NCI-H82 treated with DMSO at 0.1 percent for 48 hours (cell line): ENCODE measurements at regions not wholly inside any gene's neighbourhood (a gene's known extent, or its start where the extent isn't known, plus 50 kb on each side); places are given as distances from the start of the nearest gene placed in this dataset.
A peak's percentile ranks its signal among the peaks of the same experiment; 100 is the strongest.

Experiments
- DNase-seq: peaks from one replicate; lab custom pipeline; 2025; ENCODE audit not compliant: unreplicated experiment; lab: John Stamatoyannopoulos, UW

DNA sequence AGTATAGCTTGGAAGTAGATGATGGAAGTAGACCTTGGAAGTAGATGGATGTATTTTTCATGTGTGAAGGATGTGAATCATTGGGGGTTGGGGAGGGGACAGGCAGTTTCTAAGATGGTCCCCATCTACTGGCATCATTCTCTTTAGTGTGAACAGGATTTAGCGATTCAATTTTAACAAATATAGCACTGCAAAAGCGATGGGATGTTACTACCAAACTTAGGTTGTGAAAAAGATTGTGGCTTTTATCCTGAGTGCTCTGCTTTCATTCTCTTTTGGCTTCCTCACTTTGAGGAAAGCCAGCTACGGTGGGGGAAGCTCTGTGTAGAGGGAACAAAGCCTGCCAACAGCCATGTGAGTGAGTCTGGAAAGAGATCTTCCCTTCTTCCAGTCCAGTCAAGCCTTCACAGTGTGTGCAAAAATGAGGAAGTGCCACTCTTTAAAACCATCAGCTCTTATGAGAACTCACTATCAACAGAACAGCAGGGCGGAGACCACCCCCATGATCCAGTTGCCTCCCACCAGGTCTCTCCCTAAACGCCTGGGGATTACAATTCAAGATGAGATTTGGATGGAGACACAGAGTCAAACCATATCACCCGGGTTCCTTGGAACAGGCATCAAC lies 441.4 kb downstream of the SH3GL2 start:
- DNase-seq: no peak

DNA sequence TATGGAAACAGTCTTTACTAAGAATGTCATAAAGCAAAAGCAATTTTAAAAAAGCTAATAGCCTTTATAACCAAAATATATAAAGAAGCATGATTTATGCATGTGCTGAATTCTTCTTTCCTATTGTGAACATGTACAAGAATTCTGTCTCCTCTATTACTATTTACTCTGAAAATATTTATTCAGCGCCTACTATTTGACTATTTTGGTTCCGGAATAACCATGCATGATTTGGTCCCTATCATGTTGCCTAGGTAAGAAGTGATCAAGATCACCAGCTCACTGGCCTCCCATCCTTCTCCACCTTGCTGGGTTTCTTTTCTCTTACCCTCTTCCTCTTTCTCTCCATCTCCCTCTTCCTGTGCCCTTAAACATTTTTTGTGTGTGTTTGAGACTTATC lies 443.8 kb downstream of the SH3GL2 start:
- DNase-seq: no peak

DNA sequence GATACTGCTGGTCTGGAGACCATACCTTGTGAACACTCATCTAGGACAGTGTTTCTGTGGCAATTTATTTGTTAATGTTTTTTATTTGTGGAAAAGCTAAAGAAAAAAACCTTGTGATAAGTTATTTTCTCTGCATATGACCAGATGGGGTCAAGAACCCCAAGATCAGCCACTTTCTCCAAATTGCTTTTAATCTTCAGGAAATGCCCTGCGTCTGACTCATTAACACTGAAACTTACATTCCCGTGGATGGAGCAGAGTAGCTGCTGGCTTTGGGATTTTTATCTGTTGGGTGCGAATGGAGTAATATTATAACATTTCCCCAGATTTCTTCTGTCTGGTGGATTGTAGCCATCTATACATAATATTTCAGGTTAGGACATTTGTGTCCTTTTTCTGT lies 444.5 kb downstream of the SH3GL2 start:
- DNase-seq: no peak

DNA sequence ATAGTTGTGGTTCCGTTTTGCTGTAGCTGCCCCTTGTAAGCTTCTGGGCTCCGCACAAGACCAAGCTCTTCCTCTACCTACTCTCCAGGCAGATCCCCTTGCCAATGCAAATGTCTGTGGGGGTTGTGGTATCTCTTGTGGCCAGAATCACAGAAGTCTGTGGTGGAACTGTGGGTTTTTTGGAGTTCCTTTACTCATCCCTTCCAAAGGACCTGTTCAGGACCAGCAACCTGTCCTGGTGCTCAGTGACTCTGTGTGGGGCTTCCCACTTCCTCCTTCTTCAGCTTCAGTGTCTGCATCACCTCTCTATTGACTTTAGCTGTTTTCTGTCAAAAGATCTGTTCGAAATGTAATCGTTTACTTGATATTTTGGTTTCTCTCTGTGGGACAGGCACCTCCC lies 441.3 kb upstream of the ADAMTSL1 start:
- no peak for DNase-seq

GRCh38 chr9:18036422-18037187 lies 437.3 kb upstream of the ADAMTSL1 start:
- peak; percentile 65 for DNase-seq

GRCh38 chr9:18037981-18038380 lies 436.0 kb upstream of the ADAMTSL1 start:
- no peak for DNase-seq

DNA sequence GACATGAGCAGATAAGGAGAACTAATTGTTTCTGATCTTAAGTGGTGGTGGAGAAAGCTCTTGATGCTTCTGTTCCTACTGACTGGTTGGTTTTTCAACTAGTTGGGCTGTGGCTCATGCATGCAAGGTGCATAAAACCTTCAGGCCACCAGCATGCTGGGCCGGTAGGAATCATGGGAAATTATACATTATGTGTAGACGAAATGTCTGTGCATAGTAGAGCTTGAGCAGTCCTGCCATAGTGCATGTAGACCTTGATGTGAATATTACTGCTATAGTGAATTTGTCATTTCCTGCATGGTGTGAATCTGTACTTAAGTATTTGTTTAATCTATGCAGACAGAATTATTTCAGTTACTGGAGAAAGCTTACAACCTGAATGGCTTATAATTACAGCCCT lies 433.6 kb upstream of the ADAMTSL1 start:
- no peak for DNase-seq

GRCh38 chr9:18043978-18044377 lies 430.0 kb upstream of the ADAMTSL1 start:
- DNase-seq: no peak

DNA sequence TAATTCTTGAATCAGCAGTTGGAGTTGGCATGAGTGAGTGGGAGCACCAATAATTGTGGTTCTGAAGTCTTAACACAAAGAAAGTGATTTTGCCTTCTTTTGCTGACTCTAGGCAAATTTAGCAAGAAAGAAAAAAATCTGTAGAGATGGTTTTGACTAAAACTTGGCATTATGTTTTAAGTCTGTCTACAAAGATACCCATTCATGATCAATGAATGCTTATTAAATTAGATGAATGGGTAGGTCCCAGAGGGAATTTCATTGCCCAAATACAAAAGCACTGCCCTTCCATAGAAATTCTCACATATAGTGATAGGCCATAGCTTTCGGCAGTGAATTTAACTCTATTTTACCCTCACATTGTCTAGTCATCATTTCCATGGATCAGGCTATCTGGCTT lies 428.6 kb upstream of the ADAMTSL1 start:
- DNase-seq: no peak

- no peak for DNase-seq
Measured at GRCh38 chr9:18046068-18046467, 427.9 kb upstream of the ADAMTSL1 start.

DNA sequence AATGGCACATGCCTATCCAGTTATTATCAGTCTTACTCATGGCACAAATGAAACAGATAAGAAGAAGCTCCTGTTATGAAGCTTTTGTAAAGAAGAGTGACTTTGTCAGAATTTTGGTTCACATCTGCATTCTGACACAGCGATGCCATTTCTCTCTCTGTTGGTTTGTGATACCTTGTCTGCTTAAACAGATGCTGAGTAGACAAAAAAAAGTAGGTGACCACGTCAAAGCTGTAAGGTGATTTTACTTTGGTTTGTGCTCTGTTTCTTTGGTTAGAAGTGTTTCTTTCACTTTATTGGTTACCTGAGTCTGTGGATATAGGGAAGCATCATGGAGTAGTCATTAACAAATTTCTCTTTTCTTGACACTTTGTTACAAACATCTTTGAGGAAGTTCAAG lies 422.3 kb upstream of the ADAMTSL1 start:
- DNase-seq: no peak

DNA sequence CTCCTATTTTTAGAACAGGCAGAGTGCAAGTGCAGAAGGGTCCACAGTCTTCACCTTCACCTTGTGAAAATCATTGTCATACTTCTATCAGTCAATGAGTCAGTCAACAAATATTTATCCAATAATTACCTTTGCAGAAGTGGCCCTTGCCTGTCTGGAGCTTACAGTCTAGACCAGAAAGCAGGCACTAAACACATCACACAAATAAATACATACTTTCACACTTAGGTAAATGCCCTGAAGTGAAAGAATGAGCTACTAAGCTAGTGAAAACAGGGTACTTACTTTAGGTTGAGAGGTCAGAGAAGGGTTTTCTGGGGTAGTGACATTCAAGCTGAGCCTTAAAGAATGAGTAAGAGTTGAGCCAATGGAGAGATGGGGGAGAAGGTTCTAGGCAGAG lies 421.9 kb upstream of the ADAMTSL1 start:
- DNase-seq: no peak

- no peak for DNase-seq
Measured at GRCh38 chr9:18056269-18056992, 417.5 kb upstream of the ADAMTSL1 start.

DNA sequence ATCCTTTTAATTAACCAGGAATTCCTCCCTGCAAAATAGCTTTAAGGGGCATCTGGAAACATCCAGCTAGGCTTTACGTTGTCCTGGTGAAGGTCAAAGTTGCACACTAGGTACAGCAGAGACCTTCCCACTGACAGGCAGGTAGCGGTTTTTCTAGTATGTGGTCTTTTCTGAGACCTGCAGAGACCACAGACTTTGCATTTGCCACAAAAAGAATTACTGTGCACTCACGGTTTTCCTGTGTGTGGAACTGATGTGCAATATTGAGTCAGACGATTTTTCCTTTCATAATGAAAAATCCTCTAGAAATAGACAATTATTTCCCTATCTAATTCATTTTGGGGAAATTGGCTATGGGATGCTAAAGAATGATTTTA lies 417.0 kb upstream of the ADAMTSL1 start:
- DNase-seq: no peak

DNA sequence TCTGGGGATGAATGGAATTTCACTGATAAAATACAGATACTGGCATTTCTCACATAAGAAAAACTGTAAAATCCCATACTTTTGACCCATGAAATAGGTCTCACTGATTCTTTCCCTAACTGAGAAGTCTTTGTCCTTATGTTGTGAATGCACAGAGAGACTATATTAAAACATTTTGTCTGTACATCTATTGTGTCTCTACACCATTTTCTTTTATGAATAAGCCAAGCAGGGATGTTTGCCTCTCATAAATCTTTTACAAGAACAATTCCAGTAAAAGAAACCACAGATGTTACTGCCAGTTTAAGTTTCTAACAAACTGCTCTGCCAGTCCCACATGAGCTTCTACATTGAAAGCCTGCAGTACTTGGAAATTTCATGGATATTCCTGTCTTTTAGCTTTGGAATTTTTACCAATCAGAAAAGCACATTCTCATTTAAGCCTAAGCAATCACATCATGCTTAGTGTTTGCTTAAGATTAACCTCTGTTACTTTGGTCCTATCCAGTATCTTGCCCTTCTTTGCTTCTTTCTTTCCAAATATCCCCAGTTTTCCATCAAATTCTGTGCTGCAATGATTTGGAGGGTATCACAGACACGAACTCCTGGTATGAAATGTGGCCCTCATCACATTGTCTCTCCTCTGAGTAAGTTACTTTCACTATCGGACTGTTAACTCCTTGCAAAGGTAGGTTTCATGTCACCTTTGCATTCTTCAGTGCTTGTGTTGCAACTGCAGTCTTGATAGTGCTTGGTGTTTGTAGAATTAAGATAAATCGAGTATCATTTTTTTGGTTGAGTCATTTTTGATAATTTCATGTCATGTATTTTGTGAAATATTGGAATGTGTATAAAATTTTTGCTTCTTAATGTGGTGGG lies 415.1 kb upstream of the ADAMTSL1 start:
- DNase-seq: no peak

GRCh38 chr9:18059447-18059846 lies 414.5 kb upstream of the ADAMTSL1 start:
- no peak for DNase-seq

DNA sequence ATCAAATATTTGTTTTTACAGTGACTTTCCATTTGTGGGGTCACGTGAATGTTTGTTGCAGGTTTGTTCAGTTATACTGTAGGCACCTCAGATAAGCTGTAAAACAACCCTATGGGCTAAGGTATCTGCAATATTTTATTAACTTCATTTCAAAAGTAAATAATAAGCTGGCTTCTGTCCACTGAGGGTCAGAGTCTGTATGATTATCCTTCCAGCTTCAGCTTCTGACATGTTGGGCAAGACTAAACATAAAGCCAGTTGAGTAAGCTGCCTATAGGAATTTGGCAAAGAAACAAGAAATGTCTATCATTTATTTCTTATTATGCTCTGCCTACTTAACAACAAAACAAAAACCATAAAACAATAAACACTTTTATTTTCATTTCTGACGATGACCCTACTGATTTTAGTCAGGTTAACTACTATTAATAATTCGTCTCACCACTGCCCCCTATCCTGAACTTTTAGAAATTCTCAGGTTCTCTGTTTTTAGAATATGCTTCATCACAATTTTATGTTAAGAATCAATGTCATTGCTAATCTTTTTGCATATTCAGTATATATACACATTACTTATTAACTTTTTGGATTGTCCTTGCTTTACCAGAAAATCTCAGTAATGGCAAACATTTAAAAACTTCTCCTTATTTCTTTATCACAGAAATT lies 413.6 kb upstream of the ADAMTSL1 start:
- DNase-seq: no peak

GRCh38 chr9:18061332-18061731 lies 412.6 kb upstream of the ADAMTSL1 start:
- no peak for DNase-seq

DNA sequence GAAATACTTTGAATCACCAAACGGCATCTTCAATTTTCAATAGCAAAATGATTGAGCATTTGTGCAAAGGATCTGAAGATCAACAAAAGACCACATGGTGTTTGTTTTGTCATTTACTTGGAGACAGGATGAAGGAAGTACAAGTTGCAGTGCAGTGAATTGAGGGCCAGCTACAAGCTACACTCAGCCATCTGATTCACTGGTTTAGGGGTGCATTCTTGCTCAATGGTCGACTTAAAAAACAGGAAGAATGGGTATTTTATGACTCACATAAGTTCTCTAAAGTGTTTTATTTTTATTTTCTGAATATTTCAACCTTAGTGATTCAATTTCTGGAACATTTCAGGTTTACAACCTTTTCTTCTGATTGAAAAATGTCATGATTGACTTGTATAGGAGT lies 412.1 kb upstream of the ADAMTSL1 start:
- no peak for DNase-seq

DNA sequence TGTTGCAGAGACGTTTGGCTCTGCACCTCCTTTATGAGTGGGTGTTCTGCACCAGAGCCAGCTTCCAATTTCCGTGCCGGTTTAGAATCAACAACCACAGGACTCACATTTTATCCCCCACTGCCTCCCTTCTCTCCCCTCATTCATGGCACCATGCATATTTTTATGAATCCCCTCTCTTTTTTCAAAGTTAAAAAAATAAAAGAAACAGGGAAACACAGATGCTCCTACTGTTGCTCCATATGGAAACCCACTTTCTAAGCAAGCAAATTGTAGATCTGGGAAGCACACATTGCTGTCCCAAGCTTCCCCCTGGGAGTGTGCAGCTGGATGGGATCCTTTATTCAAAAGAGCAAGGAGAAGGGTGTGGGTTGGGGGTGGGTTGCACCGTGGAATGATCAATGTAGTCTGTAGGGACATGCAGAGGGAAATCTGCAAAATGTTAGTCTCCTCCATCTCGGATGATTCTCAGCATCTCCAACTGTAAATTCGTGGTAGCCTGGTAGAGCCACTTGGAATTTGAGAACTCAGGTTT lies 410.0 kb upstream of the ADAMTSL1 start:
- DNase-seq: no peak
